ENCODE measurements at regions not wholly inside any gene's neighbourhood (a gene's known extent, or its start where the extent isn't known, plus 50 kb on each side); places are given as distances from the start of the nearest gene placed in this dataset.

GRCh38 chr1:216793973-216794372 lies 70.7 kb upstream of the ESRRG start:
- TF ChIP-seq GATA1 (IDR thresholded peaks at IDR 0.05; ENCODE audit: low read depth, low read length) (no peak), POLR2A (IDR thresholded peaks at IDR 0.05; ENCODE audit: low read length) (no peak)
